CD4-positive, alpha-beta T cell (primary cell): ENCODE measurements at regions not wholly inside any gene's neighbourhood (a gene's known extent, or its start where the extent isn't known, plus 50 kb on each side); places are given as distances from the start of the nearest gene placed in this dataset.

Experiments
- ATAC-seq: fragments of 200-7000 bp; cut with Tn5 transposase; one replicate; pipeline ENCODE4 v1.10.0; 2022; ENCODE audit warnings: mild to moderate bottlenecking; ENCODE audit not compliant: poor library complexity
- CTCF ChIA-PET: fragments of 350-600 bp; sonication (Branson Sonifier 250); formaldehyde crosslinking; loops from one replicate; lab custom pipeline; 2021; ENCODE audit warnings: antibody characterized with exemption, inconsistent platforms; lab: Charles Lee
- POLR2A ChIA-PET: fragments of 350-600 bp; sonication (Branson Sonifier 250); formaldehyde crosslinking; loops from one replicate; lab custom pipeline; 2021; ENCODE audit warnings: antibody characterized with exemption, inconsistent platforms; lab: Charles Lee
- DNase-seq, 14 experiments: peaks; one replicate each; pipeline ENCODE4 v3.0.0-alpha.2; 2013 to 2020; ENCODE audit warnings: mixed read lengths in 2 of 14
- H3K27ac ChIP-seq, 2 donors: one replicate each; pipeline versions ENCODE4 v1.5.1 to v1.7.0; 2013; ENCODE audit warnings: low read length in 2 of 2, low read depth in 1 of 2, mild to moderate bottlenecking in 1 of 2
- H3K27me3 ChIP-seq, 2 experiments: 1 replicate in 1 of 2; 2 replicates in 1 of 2; pipeline versions ENCODE4 v1.6.1 to v1.7.0; 2013; ENCODE audit warnings: low read length in 2 of 2, control low read depth in 1 of 2, mild to moderate bottlenecking in 1 of 2, moderate library complexity in 1 of 2; ENCODE audit not compliant: insufficient read depth in 2 of 2, control insufficient read depth in 1 of 2
- H3K36me3 ChIP-seq: one replicate; pipeline ENCODE4 v1.6.1; 2013; ENCODE audit warnings: low read length, control low read depth; ENCODE audit not compliant: insufficient read depth
- H3K4me1 ChIP-seq: one replicate; pipeline ENCODE4 v1.6.1; 2013; ENCODE audit warnings: low read length, control low read depth; ENCODE audit not compliant: insufficient read depth
- H3K4me3 ChIP-seq: one replicate; pipeline ENCODE4 v1.5.1; 2013; ENCODE audit warnings: mild to moderate bottlenecking, low read length, moderate library complexity
- H3K9me3 ChIP-seq, 2 experiments: 1 replicate in 1 of 2; 2 replicates in 1 of 2; pipeline versions ENCODE4 v1.6.1 to v1.7.0; 2013; ENCODE audit warnings: low read length in 2 of 2, mild to moderate bottlenecking in 2 of 2, control low read depth in 1 of 2, moderate library complexity in 1 of 2; ENCODE audit not compliant: control insufficient read depth in 1 of 2, insufficient read depth in 1 of 2
- H3K27ac Mint-ChIP-seq: one replicate; pipeline ENCODE4 v1.8.0; 2020; ENCODE audit warnings: mixed read lengths
- H3K27me3 Mint-ChIP-seq: one replicate; pipeline ENCODE4 v1.8.0; 2021; ENCODE audit warnings: mixed read lengths
- H3K36me3 Mint-ChIP-seq: one replicate; pipeline ENCODE4 v1.8.0; 2021; ENCODE audit warnings: low read depth, mixed read lengths
- H3K4me1 Mint-ChIP-seq: one replicate; pipeline ENCODE4 v1.8.0; 2021; ENCODE audit warnings: low read depth, mixed read lengths
- H3K4me3 Mint-ChIP-seq: one replicate; pipeline ENCODE4 v1.8.0; 2020; ENCODE audit warnings: mild to moderate bottlenecking, mixed read lengths
- H3K9me3 Mint-ChIP-seq: one replicate; pipeline ENCODE4 v1.8.0; 2020; ENCODE audit warnings: mixed read lengths
- intact Hi-C, 2 experiments: fragments of 100-400 bp; cut with DNase I in 1 of 2; cut with micrococcal nuclease in 1 of 2; formaldehyde crosslinking; loops; one replicate each; pipeline versions ENCODE4 v1.15.1 to v1.9.0; 2023 to 2025; cut with DNase I, micrococcal nuclease
- TF ChIP-seq, protein P1 (sequence below): fragments of 200-600 bp; IDR thresholded peaks from one replicate; pipeline ENCODE4 v1.8.0; 2022; ENCODE audit warnings: antibody characterized with exemption, mild to moderate bottlenecking

- Mint-ChIP-seq H3K4me3 (no peak overlapping the region), H3K9me3 (no peaks in the 10 kb centered on the region), H3K27ac (no peak overlapping the region), H3K4me1 (no peaks in the 10 kb centered on the region), H3K27me3 (no peaks in the 10 kb centered on the region), H3K36me3 (no peaks in the 10 kb centered on the region)
- Histone ChIP-seq H3K27me3 (no peaks in the 10 kb centered on the region), H3K4me3 (no peak overlapping the region), H3K9me3 (peaks cover 0 to 42% of the 10 kb centered on the region in 2 experiments), H3K4me1 (no peaks in the 10 kb centered on the region), H3K27ac (no peak overlapping the region), H3K36me3 (no peaks in the 10 kb centered on the region)
- POLR2A ChIA-PET: no interaction called here
- CTCF ChIA-PET: no interaction called here
- ATAC-seq (no peak), DNase-seq (no peak)
- TF ChIP-seq, protein P1, sequence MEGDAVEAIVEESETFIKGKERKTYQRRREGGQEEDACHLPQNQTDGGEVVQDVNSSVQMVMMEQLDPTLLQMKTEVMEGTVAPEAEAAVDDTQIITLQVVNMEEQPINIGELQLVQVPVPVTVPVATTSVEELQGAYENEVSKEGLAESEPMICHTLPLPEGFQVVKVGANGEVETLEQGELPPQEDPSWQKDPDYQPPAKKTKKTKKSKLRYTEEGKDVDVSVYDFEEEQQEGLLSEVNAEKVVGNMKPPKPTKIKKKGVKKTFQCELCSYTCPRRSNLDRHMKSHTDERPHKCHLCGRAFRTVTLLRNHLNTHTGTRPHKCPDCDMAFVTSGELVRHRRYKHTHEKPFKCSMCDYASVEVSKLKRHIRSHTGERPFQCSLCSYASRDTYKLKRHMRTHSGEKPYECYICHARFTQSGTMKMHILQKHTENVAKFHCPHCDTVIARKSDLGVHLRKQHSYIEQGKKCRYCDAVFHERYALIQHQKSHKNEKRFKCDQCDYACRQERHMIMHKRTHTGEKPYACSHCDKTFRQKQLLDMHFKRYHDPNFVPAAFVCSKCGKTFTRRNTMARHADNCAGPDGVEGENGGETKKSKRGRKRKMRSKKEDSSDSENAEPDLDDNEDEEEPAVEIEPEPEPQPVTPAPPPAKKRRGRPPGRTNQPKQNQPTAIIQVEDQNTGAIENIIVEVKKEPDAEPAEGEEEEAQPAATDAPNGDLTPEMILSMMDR: no peak
- intact Hi-C loops: no loop called here
Measured at GRCh38 chr5:3537942-3538341, 57.7 kb upstream of the IRX1 start.

DNA sequence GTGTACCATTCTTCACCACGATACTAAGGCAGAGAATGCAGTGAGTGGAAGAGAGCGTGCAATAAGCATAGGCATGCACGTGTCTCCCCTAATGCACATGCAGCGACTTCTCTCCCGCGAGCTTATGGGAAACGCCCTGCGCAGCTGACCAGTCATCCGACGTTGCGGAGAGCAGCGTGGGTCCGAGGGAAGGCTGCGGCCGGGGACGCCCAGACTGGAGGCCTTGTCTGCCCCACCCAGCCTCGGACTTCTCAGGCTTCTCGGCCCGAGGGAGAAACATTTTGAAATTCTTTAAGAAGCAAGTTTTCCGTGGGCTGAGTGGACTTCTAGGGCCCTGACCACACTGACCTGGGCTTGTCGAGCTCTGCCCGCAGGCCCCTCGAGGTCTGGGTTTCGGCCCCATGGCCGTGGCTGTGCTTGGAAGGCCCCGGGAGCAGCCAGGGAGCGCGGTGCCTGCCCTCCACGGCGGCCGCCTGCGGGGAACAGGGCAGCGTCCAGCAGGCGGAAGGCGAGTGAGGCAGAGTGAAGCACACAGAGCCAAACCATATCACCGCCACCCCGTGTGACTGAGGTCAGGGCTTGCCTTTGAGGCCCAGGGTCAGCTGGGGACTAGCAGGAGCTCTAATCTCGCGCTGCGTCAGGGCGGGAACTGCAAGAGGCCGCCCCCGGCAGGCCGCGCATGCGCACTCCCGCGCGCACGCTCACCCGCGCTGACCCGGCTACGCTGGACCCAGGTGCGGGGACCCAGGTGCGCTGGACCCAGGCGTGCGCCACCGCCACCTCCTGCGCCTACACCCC, 60.0 kb upstream of the IRX1 start:
- no peak for ATAC-seq
- H3K36me3 ChIP-seq: no peaks in the 10 kb centered on the region
- H3K27me3 ChIP-seq: no peaks in the 10 kb centered on the region
- H3K4me3 Mint-ChIP-seq: no peak overlapping the region
- no peak overlapping the region for H3K27ac Mint-ChIP-seq
- DNase-seq: no peak
- POLR2A ChIA-PET: no interaction called here
- no peak overlapping the region for H3K4me3 ChIP-seq
- intact Hi-C loops: no loop called here
- H3K27me3 Mint-ChIP-seq: no peaks in the 10 kb centered on the region
- no peak overlapping the region for H3K27ac ChIP-seq
- TF ChIP-seq, protein P1: no peak
- no peaks in the 10 kb centered on the region for H3K36me3 Mint-ChIP-seq
- H3K4me1 Mint-ChIP-seq: no peaks in the 10 kb centered on the region
- H3K4me1 ChIP-seq: no peaks in the 10 kb centered on the region
- CTCF ChIA-PET: no interaction called here
- peaks cover 0 to 38% of the 10 kb centered on the region in 2 experiments for H3K9me3 ChIP-seq
- H3K9me3 Mint-ChIP-seq: no peaks in the 10 kb centered on the region

- Histone ChIP-seq H3K27me3 (no peaks in the 10 kb centered on the region), H3K4me1 (no peaks in the 10 kb centered on the region), H3K4me3 (no peak overlapping the region), H3K9me3 (peaks cover 0 to 38% of the 10 kb centered on the region in 2 experiments), H3K36me3 (no peaks in the 10 kb centered on the region), H3K27ac (no peak overlapping the region)
- ATAC-seq (no peak), DNase-seq (no peak)
- Mint-ChIP-seq H3K27ac (no peak overlapping the region), H3K4me1 (no peaks in the 10 kb centered on the region), H3K9me3 (no peaks in the 10 kb centered on the region), H3K27me3 (no peaks in the 10 kb centered on the region), H3K4me3 (no peak overlapping the region), H3K36me3 (no peaks in the 10 kb centered on the region)
- ChIA-PET CTCF (no interaction called here), POLR2A (no interaction called here)
- TF ChIP-seq, protein P1: no peak
- intact Hi-C loops: no loop called here
Measured at GRCh38 chr5:3534997-3535396, 60.6 kb upstream of the IRX1 start.
